GM12891 (cell line): ENCODE measurements at regions not wholly inside any gene's neighbourhood (a gene's known extent, or its start where the extent isn't known, plus 50 kb on each side); places are given as distances from the start of the nearest gene placed in this dataset.

ENCODE experiments used
- DNase-seq: peaks from one replicate; pipeline ENCODE4 v3.0.0; 2011; ENCODE audit warnings: low spot score; ENCODE audit not compliant: insufficient read length
- FAIRE-seq: peaks from 2 replicates; lab custom pipeline; 2011; peaks lifted over from hg19 to GRCh38; lab: Jason Lieb, UNC
- PAX5 ChIP-seq: IDR thresholded peaks from 2 replicates; pipeline ENCODE4 v1.6.1; 2011; ENCODE audit warnings: low read length, moderate library complexity, mild to moderate bottlenecking; ENCODE audit not compliant: insufficient read depth, severe bottlenecking
- POLR2A ChIP-seq: IDR thresholded peaks from 2 replicates; pipeline ENCODE4 v1.6.1; 2011; ENCODE audit warnings: low read depth, low read length, control low read depth
- POLR2AphosphoS5 ChIP-seq: IDR thresholded peaks from 2 replicates; pipeline ENCODE4 v1.6.1; 2011; ENCODE audit warnings: low read depth, low read length, control low read depth
- POU2F2 ChIP-seq: IDR thresholded peaks from 2 replicates; pipeline ENCODE4 v1.6.1; 2011; ENCODE audit warnings: low read depth, mild to moderate bottlenecking, control low read depth, low read length, moderate library complexity
- SPI1 ChIP-seq: IDR thresholded peaks from 2 replicates; pipeline ENCODE4 v1.6.1; 2011; ENCODE audit warnings: low read depth, low read length, control low read depth
- TAF1 ChIP-seq: IDR thresholded peaks from 2 replicates; pipeline ENCODE4 v1.6.1; 2011; ENCODE audit warnings: low read depth, low read length, control low read depth

DNA sequence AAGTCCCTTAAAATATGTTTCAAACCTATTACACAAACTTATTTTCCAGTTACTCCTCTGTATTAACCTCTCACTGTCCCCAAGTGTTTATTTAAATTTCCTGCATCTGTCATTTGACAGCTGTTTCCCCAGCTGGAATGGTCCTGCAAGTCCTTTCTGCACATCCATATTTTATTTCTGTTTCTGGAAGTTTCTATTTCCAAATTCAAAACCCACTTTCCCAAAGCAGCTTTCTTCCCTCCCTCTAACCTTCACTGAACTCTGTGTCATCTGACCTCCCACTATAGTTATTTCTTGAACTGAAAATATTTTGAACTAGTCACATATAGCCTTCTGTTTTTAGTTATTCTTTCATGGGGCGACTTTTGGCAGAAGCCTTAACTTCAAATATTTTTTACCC lies 459.4 kb upstream of the MC4R start:
- DNase-seq, result no peak
- FAIRE-seq, result no peak
- no peak for TF ChIP-seq POLR2AphosphoS5

DNA sequence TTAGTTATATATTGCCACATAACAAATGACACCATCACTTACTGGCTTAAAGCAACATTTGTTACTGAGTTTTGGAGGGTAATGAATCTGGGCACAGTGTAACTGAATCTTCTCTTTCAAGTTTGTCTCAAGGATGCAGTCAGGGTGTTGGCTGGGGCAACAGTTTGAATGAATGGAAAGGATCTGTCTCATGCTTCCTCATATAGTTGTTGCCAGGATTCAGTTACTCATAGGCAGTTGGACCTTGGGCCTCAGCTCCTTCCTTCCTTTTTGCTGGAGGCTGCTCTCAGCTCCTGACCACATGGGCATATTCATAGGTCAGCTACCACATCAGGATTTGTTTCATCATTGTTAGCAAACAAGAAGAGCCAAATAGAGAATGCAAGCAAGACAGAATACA lies 466.1 kb upstream of the MC4R start:
- FAIRE-seq (no peak), DNase-seq (no peak)
- TF ChIP-seq POLR2A (no peak), POLR2AphosphoS5 (no peak), SPI1 (no peak), TAF1 (no peak), POU2F2 (no peak), PAX5 (no peak)

DNA sequence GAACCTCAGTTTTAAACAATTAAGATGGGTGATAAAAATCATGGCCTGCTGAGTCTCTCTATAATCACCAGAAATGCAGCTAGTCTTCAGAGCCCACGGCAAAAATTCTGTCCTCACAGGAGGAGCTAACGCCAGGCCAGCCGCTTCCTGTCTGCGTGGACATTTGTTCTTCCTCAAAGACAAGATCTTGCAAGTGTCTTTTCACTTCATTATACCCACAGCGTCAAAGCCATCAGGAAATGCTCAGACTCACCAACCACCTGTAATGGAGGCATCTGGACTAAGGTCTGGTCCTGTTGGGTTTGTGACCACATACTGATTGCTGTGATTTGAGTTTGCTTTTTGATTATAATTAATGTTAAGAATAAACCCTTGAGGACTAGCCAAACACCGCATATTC lies 473.8 kb upstream of the MC4R start:
- TF ChIP-seq POU2F2 (no peak), SPI1 (no peak), POLR2AphosphoS5 (no peak)
- FAIRE-seq (no peak), DNase-seq (no peak)

DNA sequence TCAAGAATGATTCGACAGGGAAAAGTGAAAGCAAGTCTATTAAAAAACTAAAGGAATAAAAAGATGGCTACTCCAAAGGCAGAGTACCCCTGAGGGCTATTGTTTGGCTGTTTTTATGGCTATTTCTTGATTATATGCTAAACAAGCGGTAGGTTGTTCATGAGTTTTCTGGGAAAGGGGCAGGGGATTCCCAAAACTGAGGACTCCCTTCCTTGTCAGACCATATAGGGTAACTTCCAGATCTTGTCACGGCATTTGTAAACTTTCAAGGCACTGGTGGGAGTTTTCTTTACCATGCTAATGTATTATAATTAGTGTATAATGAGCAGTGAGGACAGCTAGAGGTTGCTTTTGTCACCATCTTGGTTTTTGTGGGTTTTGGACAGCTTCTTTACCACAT lies 474.9 kb upstream of the MC4R start:
- TF ChIP-seq POLR2AphosphoS5 (no peak), SPI1 (no peak), POU2F2 (no peak), POLR2A (no peak), PAX5 (no peak), TAF1 (no peak)
- DNase-seq, result no peak
- no peak for FAIRE-seq

DNA sequence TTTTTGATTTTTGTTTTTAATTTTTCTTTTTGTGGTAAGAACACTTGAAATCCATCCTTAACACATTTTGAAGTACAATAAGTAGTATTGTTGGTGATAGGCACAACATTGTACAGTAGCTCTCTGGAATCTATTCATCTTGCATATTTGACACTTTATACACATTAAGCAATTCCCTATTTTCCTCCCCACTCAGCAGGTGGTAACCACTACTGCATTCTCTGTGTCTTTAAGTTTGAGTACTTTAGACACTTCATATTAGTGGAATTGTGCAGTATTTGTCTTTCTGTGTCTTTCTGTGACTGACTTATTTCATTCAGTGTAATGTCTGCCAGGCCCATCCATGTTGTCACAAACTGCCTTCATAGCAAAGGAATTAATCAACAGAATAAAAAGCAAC lies 471.7 kb upstream of the CDH20 start:
- FAIRE-seq (no peak), DNase-seq (no peak)
- TF ChIP-seq POU2F2, result no peak
- no peak for TF ChIP-seq PAX5
- no peak for TF ChIP-seq SPI1
- no peak for TF ChIP-seq TAF1
- TF ChIP-seq POLR2A, result no peak
- no peak for TF ChIP-seq POLR2AphosphoS5

DNA sequence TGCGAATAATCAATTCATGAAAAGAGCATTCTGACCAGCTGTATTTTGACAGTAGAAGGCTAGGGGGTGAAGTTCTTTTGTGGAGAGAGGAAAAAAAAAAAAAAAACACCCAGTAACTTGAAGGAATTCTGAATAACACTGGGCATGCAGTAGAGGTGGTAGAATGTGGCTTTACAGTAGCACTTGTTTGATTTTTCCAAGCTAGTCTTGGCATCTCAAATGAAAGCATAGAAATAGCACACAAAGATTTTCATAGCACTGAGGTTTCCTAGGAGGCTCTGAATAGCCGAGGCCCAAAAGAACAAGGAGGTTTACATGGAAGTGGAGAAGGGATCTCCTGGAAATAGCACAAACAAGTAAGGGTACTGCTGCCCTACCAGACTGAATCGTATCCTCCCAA lies 470.2 kb upstream of the CDH20 start:
- no peak for TF ChIP-seq POLR2AphosphoS5
- TF ChIP-seq POLR2A, result no peak
- TF ChIP-seq PAX5, result no peak
- TF ChIP-seq SPI1, result no peak
- TF ChIP-seq POU2F2, result no peak
- no peak for TF ChIP-seq TAF1
- FAIRE-seq (no peak), DNase-seq (no peak)

DNA sequence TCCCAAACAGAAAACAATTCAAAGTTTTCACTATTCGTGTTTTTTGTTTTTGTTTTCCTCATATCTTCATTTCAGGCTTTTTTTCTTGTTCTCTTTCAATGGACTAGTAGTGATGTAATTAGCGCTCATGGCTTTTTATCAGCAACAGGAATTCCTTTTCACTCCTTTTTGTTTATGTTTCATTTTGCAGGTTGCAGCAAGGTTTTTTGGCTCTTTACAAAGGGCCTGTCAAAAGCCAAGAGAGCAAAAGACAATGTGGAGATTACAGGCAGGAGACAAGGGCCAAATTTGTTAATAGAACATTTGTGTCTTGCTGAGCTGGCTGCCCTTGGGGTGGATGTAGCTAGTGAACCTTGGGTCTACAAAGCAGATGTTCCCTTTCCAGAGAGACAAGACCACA lies 467.4 kb upstream of the CDH20 start:
- DNase-seq, result no peak
- no peak for FAIRE-seq
- no peak for TF ChIP-seq SPI1
- TF ChIP-seq POU2F2, result no peak
- no peak for TF ChIP-seq POLR2A
- TF ChIP-seq TAF1, result no peak
- TF ChIP-seq POLR2AphosphoS5, result no peak
- TF ChIP-seq PAX5, result no peak

DNA sequence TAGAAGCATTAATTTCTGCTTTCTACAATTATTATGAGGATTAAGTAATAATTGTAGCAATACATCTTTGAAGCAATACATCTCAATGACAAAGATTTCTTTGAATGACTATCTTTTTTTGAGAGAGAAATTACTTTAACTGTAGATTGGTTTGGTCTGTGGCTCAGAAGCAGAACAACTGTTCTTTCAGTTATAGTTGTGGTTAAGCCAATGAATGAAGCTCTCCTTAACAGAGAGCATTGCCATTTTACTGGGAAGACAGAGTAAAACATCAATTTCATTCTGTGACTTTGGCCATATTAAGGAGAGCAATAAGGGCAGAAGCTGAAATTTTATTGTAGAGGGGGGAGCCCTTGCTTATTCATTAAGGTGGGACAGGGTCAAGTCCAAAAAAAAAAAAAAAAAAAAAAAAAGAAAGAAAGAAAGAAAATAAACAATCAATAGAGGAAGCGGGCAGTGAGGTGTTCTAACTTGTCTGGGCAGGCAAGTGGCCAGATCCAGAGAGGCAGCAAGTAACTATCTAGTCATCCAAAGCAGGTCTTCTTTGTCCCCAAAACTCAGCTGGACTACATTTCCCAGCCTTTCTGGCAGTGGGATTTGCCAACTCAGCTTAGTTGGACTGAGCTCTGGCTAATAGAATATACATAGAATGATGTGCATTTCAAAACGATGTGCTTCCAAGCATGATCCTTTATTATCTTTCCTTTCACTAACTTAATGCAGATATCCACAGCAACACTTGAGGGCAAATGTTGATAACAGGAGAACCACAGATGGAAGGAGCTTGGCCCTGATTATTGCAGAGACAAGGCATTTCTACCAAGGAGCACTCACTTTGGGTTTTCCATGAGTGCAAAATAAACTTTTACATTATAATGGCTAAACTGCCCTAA lies 462.7 kb upstream of the CDH20 start:
- DNase-seq, result no peak
- TF ChIP-seq POU2F2, result no peak
- TF ChIP-seq SPI1, result no peak
- FAIRE-seq, result no peak

DNA sequence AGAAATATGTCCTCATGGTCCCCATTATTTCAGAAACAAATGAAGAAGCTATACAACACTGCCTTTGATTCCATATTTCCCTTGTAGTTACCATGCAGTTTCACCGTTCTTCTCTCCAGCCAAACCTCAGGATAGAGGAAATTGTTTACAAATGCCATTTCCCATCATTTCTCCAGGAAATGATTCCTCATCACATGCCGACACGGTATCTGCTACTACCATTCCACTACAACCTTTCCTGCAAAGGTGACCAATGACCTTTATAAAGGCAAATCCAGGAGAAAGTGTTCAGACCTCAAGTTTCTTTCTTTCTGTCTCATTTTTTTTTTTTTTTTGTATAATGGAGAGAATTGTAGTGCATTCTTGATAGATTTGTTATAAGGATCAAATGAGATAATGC lies 460.8 kb upstream of the CDH20 start:
- DNase-seq (no peak), FAIRE-seq (no peak)
- TF ChIP-seq POLR2AphosphoS5 (no peak), POLR2A (no peak), TAF1 (no peak), SPI1 (no peak), POU2F2 (no peak), PAX5 (no peak)

DNA sequence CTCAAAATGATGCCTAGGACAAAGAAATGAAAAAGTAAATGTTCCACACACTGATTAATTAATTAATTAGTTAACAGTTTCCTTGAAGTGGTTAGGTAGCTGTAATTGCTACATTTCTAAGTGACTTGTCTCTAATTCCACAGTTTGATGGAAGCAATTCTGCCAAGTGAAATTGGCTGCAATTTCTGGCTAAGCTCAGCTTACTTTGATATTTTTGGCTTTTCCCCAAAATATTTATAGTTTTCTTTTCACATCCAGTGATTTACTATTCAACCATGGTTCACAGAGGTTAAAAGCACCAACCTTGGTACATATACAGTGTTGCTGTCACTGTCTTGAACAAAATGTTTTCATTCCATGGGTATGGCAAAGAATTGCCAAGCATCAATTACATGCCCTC lies 459.5 kb upstream of the CDH20 start:
- DNase-seq (no peak), FAIRE-seq (no peak)
- TF ChIP-seq POU2F2, result no peak
- TF ChIP-seq POLR2A, result no peak
- TF ChIP-seq SPI1, result no peak
- TF ChIP-seq TAF1, result no peak
- TF ChIP-seq POLR2AphosphoS5, result no peak
- TF ChIP-seq PAX5, result no peak

DNA sequence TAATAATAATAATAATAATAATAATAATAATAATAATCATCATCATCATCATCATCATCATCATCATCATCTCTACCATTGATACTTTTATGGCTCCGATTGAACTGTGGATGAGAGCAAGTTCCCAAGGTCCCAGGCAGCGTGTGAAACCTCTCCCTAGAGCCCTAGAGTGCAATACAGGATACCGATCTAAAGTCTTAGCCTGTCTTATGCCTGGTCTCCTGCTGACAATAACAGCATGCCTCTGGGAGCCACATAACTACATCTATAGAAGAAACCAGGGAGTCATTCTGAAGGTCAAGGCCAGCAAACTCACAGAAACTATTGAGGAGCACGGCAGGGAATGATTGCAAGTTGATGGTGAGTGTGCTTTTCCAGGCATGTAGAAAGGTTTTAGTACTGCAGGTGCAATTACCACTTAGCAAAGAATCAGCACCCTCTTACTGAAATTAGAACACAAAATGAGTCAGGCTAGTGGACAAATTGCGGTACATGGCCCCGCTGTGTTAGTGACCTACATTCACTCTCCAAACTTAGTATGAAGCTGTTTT lies 457.2 kb upstream of the CDH20 start:
- TF ChIP-seq TAF1, result no peak
- no peak for TF ChIP-seq SPI1
- TF ChIP-seq POLR2A, result no peak
- no peak for TF ChIP-seq POLR2AphosphoS5
- TF ChIP-seq POU2F2, result no peak
- no peak for TF ChIP-seq PAX5
- DNase-seq (no peak), FAIRE-seq (no peak)
